ENCODE measurements at regions not wholly inside any gene's neighbourhood (a gene's known extent, or its start where the extent isn't known, plus 50 kb on each side); places are given as distances from the start of the nearest gene placed in this dataset.
"Not testable (repeated sequence)": the region's sequence is repeated elsewhere in the genome, so short reads cannot be mapped to it uniquely, and the experiment has no call there.

- Histone ChIP-seq H3K27me3 (ENCODE audit: control insufficient read depth, insufficient read depth, low read length) (no peaks in the 10 kb centered on the region), H3K4me3 (ENCODE audit: low read depth, low read length) (no peak overlapping the region), H3K9me3 (ENCODE audit: control insufficient read depth, insufficient read depth, low read length) (no peaks in the 10 kb centered on the region), H3K27ac (ENCODE audit: low read depth, low read length) (no peak overlapping the region)
- ChIA-PET POLR2A (no interaction called here), CTCF (no interaction called here)
- TF ChIP-seq CTCF (IDR thresholded peaks at IDR 0.05; ENCODE audit: low read depth, low read length), result no peak
- no peak for DNase-seq (ENCODE audit: low read depth, low spot score)
These were observed 228.1 kb downstream of the FBXO8 start for GRCh38 chr4:174055344-174055743.

- H3K4me3 ChIP-seq (ENCODE audit: low read depth, low read length), result no peak overlapping the region
- ChIA-PET CTCF (no interaction called here), POLR2A (no interaction called here)
- no peak for TF ChIP-seq CTCF (IDR thresholded peaks at IDR 0.05; ENCODE audit: low read depth, low read length)
- H3K27me3 ChIP-seq (ENCODE audit: control insufficient read depth, insufficient read depth, low read length), result no peaks in the 10 kb centered on the region
- H3K27ac ChIP-seq (ENCODE audit: low read depth, low read length), result no peak overlapping the region
- no peak for DNase-seq (ENCODE audit: low read depth, low spot score)
- H3K9me3 ChIP-seq (ENCODE audit: control insufficient read depth, insufficient read depth, low read length), result no peaks in the 10 kb centered on the region
These were observed 229.6 kb downstream of the FBXO8 start for GRCh38 chr4:174053895-174054294.

GRCh38 chr4:174047363-174047762 lies 236.1 kb downstream of the FBXO8 start:
- H3K4me3 ChIP-seq (ENCODE audit: low read depth, low read length), result no peak overlapping the region
- no peaks in the 10 kb centered on the region for H3K9me3 ChIP-seq (ENCODE audit: control insufficient read depth, insufficient read depth, low read length)
- no peaks in the 10 kb centered on the region for H3K27me3 ChIP-seq (ENCODE audit: control insufficient read depth, insufficient read depth, low read length)
- TF ChIP-seq CTCF (IDR thresholded peaks at IDR 0.05; ENCODE audit: low read depth, low read length), result no peak
- ChIA-PET POLR2A (no interaction called here), CTCF (no interaction called here)
- no peak overlapping the region for H3K27ac ChIP-seq (ENCODE audit: low read depth, low read length)
- no peak for DNase-seq (ENCODE audit: low read depth, low spot score)

GRCh38 chr4:174045829-174046228 lies 237.6 kb downstream of the FBXO8 start:
- CTCF ChIA-PET; H3K27ac ChIP-seq (ENCODE audit: low read depth, low read length); POLR2A ChIA-PET; H3K27me3 ChIP-seq (ENCODE audit: control insufficient read depth, insufficient read depth, low read length); H3K4me3 ChIP-seq (ENCODE audit: low read depth, low read length); H3K9me3 ChIP-seq (ENCODE audit: control insufficient read depth, insufficient read depth, low read length); DNase-seq (ENCODE audit: low read depth, low spot score): not testable (repeated sequence)

GRCh38 chr4:174045381-174045780 lies 238.1 kb downstream of the FBXO8 start:
- TF ChIP-seq CTCF (IDR thresholded peaks at IDR 0.05; ENCODE audit: low read depth, low read length), result no peak
- no peak overlapping the region for H3K4me3 ChIP-seq (ENCODE audit: low read depth, low read length)
- no peak overlapping the region for H3K27ac ChIP-seq (ENCODE audit: low read depth, low read length)
- ChIA-PET CTCF (no interaction called here), POLR2A (no interaction called here)
- no peaks in the 10 kb centered on the region for H3K27me3 ChIP-seq (ENCODE audit: control insufficient read depth, insufficient read depth, low read length)
- DNase-seq (ENCODE audit: low read depth, low spot score), result no peak
- no peaks in the 10 kb centered on the region for H3K9me3 ChIP-seq (ENCODE audit: control insufficient read depth, insufficient read depth, low read length)

GRCh38 chr4:174041555-174042105 lies 241.8 kb downstream of the FBXO8 start:
- no peak overlapping the region for H3K27ac ChIP-seq (ENCODE audit: low read depth, low read length)
- no peak for TF ChIP-seq CTCF (IDR thresholded peaks at IDR 0.05; ENCODE audit: low read depth, low read length)
- H3K27me3 ChIP-seq (ENCODE audit: control insufficient read depth, insufficient read depth, low read length), result no peaks in the 10 kb centered on the region

More at GRCh38 chr4:174041555-174042105, 241.8 kb downstream of the FBXO8 start:
- ChIA-PET CTCF (no interaction called here), POLR2A (no interaction called here)
- no peak overlapping the region for H3K4me3 ChIP-seq (ENCODE audit: low read depth, low read length)
- DNase-seq (ENCODE audit: low read depth, low spot score), result no peak
- no peaks in the 10 kb centered on the region for H3K9me3 ChIP-seq (ENCODE audit: control insufficient read depth, insufficient read depth, low read length)

Measured in AG04450 (cell line).